SK-N-SH (cell line): ENCODE measurements at regions not wholly inside any gene's neighbourhood (a gene's known extent, or its start where the extent isn't known, plus 50 kb on each side); places are given as distances from the start of the nearest gene placed in this dataset.

Experiments
- POLR2AphosphoS5 ChIP-seq: IDR thresholded peaks from 2 replicates; pipeline ENCODE4 v1.6.1; 2012; ENCODE audit warnings: low read depth, low read length
- TAF1 ChIP-seq: IDR thresholded peaks from 2 replicates; pipeline ENCODE4 v1.6.1; 2012; ENCODE audit warnings: low read depth, mild to moderate bottlenecking, low read length, moderate library complexity, borderline replicate concordance
- USF2 ChIP-seq: fragments of 150-350 bp; IDR thresholded peaks from 2 replicates; pipeline ENCODE4 v1.6.1; 2017; ENCODE audit warnings: antibody characterized with exemption, low read length, low read depth, borderline replicate concordance

GRCh38 chr2:10245661-10246060 lies 57.0 kb upstream of the HPCAL1 start:
- TF ChIP-seq USF2 (no peak), TAF1 (no peak), POLR2AphosphoS5 (no peak)
